ENCODE measurements at regions not wholly inside any gene's neighbourhood (a gene's known extent, or its start where the extent isn't known, plus 50 kb on each side); places are given as distances from the start of the nearest gene placed in this dataset.

GRCh38 chr5:63310644-63311043 lies 651.6 kb downstream of the HTR1A start:
- no peak overlapping the region for H3K27ac ChIP-seq
- no peak for TF ChIP-seq ZFX (IDR thresholded peaks at IDR 0.05; ENCODE audit: borderline replicate concordance)
- no peak for TF ChIP-seq CTCF (IDR thresholded peaks at IDR 0.05)

GRCh38 chr5:63306909-63307308 lies 655.3 kb downstream of the HTR1A start:
- H3K27ac ChIP-seq = no peak overlapping the region
- TF ChIP-seq CTCF (IDR thresholded peaks at IDR 0.05) = no peak
- no peak for TF ChIP-seq ZFX (IDR thresholded peaks at IDR 0.05; ENCODE audit: borderline replicate concordance)

- TF ChIP-seq CTCF (IDR thresholded peaks at IDR 0.05) = no peak
- no peak for TF ChIP-seq ZFX (IDR thresholded peaks at IDR 0.05; ENCODE audit: borderline replicate concordance)
- no peak overlapping the region for H3K27ac ChIP-seq
Observed at GRCh38 chr5:63293317-63293716, 668.9 kb downstream of the HTR1A start.

GRCh38 chr5:63286724-63287123 lies 675.5 kb downstream of the HTR1A start:
- H3K27ac ChIP-seq = no peak overlapping the region
- TF ChIP-seq CTCF (IDR thresholded peaks at IDR 0.05) = no peak
- TF ChIP-seq ZFX (IDR thresholded peaks at IDR 0.05; ENCODE audit: borderline replicate concordance) = no peak

- no peak overlapping the region for H3K27ac ChIP-seq
Observed at GRCh38 chr5:63263411-63263810, 684.8 kb downstream of the LRRC70 start.

GRCh38 chr5:63262185-63262981 lies 683.8 kb downstream of the LRRC70 start:
- no peak overlapping the region for H3K27ac ChIP-seq

More at GRCh38 chr5:63263411-63263810, 684.8 kb downstream of the LRRC70 start:
- TF ChIP-seq CTCF (IDR thresholded peaks at IDR 0.05) = no peak
- no peak for TF ChIP-seq ZFX (IDR thresholded peaks at IDR 0.05; ENCODE audit: borderline replicate concordance)

More at GRCh38 chr5:63262185-63262981, 683.8 kb downstream of the LRRC70 start:
- no peak for TF ChIP-seq ZFX (IDR thresholded peaks at IDR 0.05; ENCODE audit: borderline replicate concordance)
- TF ChIP-seq CTCF (IDR thresholded peaks at IDR 0.05) = no peak

All from 22Rv1 (cell line).